ENCODE measurements at regions not wholly inside any gene's neighbourhood (a gene's known extent, or its start where the extent isn't known, plus 50 kb on each side); places are given as distances from the start of the nearest gene placed in this dataset.

- no peak overlapping the region for H4K5ac ChIP-seq (ENCODE audit: insufficient read length, low read depth, low read length)
- H3K4me1 ChIP-seq (ENCODE audit: insufficient read depth, low read length) = no peaks in the 10 kb centered on the region
- H3K9me3 Mint-ChIP-seq = peaks cover 0 to 6% of the 10 kb centered on the region in 2 experiments; a peak in 1 of 5 replicates
- WGBS (ENCODE audit: extremely low coverage, insufficient read length, low lambda C conversion rate) = no CpG with 5 or more reads among the region's 3 CpGs
- no peak overlapping the region for H2AK5ac ChIP-seq (ENCODE audit: insufficient read length, low read length)
- no peaks in the 10 kb centered on the region for H3K79me1 ChIP-seq (ENCODE audit: insufficient read depth, low read depth, low read length, poor library complexity, severe bottlenecking)
- no peak for TF ChIP-seq CTCF (conservative IDR thresholded peaks at IDR 0.05)
- H2BK120ac ChIP-seq (ENCODE audit: low read depth, low read length, poor library complexity, severe bottlenecking) = no peak overlapping the region
- H3K27ac Mint-ChIP-seq = no peak overlapping the region
- no peak overlapping the region for H3K4me2 ChIP-seq (ENCODE audit: insufficient read depth, insufficient read length, low read length)
- H2BK12ac ChIP-seq (ENCODE audit: insufficient read length, low read depth, low read length) = no peak overlapping the region
- H3K27me3 Mint-ChIP-seq (ENCODE audit: low read depth) = no peaks in the 10 kb centered on the region; the same call in 1 of the 2 replicates
- no peak overlapping the region for H3T11ph ChIP-seq (ENCODE audit: low read length)
- no peak overlapping the region for H2BK5ac ChIP-seq (ENCODE audit: insufficient read length, low read length)
- H3K56ac ChIP-seq (ENCODE audit: insufficient read length, low read depth, low read length) = no peak overlapping the region
- no peak overlapping the region for H2AFZ ChIP-seq (ENCODE audit: low read length)
- H3K9me3 ChIP-seq (ENCODE audit: control insufficient read depth, low read depth, low read length) = no peaks in the 10 kb centered on the region
- no peak overlapping the region for H3K4me3 Mint-ChIP-seq
- DNase-seq = no peak
- H4K20me1 ChIP-seq (ENCODE audit: control insufficient read depth, insufficient read depth, insufficient read length) = no peaks in the 10 kb centered on the region
- no peak overlapping the region for H2BK20ac ChIP-seq (ENCODE audit: low read depth, low read length, poor library complexity, severe bottlenecking)
- no peaks in the 10 kb centered on the region for H3K36me3 Mint-ChIP-seq (ENCODE audit: insufficient read depth in 1 of 3, low read depth in 3 of 3)
- no peaks in the 10 kb centered on the region for H3K4me1 Mint-ChIP-seq
- H3K4ac ChIP-seq (ENCODE audit: low read depth, low read length) = no peak overlapping the region
- no peak overlapping the region for H2BK15ac ChIP-seq (ENCODE audit: low read depth, low read length)
- no peak overlapping the region for H3K27ac ChIP-seq (ENCODE audit: insufficient read length, low read depth, low read length)
- no peak overlapping the region for H3K9ac ChIP-seq (ENCODE audit: extremely low read depth, insufficient read length, low read length)
- H3K18ac ChIP-seq (ENCODE audit: insufficient read length, low read depth, low read length) = no peak overlapping the region
- H3K79me2 ChIP-seq (ENCODE audit: insufficient read depth, low read length) = no peaks in the 10 kb centered on the region
- H3K23ac ChIP-seq (ENCODE audit: insufficient read length, low read depth, low read length) = no peak overlapping the region
- no peaks in the 10 kb centered on the region for H3K27me3 ChIP-seq (ENCODE audit: insufficient read depth, low read length)
- H3K23me2 ChIP-seq (ENCODE audit: insufficient read length, low read depth, low read length, poor library complexity, severe bottlenecking) = no peaks in the 10 kb centered on the region
- no peak overlapping the region for H3K14ac ChIP-seq (ENCODE audit: insufficient read depth, low read length)
- no peak overlapping the region for H4K91ac ChIP-seq (ENCODE audit: insufficient read length, low read depth, low read length)
- no peak overlapping the region for H4K8ac ChIP-seq (replicated peaks; ENCODE audit: insufficient read length, low read depth, low read length)
Measured at GRCh38 chr6:63391203-63391970, 71.6 kb upstream of the LGSN start.

Data from H9 (cell line).